Thoracic aorta (tissue), 2 donors: ENCODE measurements at regions not wholly inside any gene's neighbourhood (a gene's known extent, or its start where the extent isn't known, plus 50 kb on each side); places are given as distances from the start of the nearest gene placed in this dataset.

Experiments used
- ATAC-seq: fragments of 150-250 bp; one replicate; pipeline ENCODE4 v1.8.0; 2017; ENCODE audit warnings: low read depth; ENCODE audit not compliant: insufficient number of reproducible peaks, low FRiP score
- DNase-seq: peaks from one replicate; pipeline ENCODE4 v3.0.0-alpha.2; 2020; ENCODE audit warnings: low spot score
- H3K27ac ChIP-seq, 2 donors: fragments of 200-600 bp; sonication (generic); 1 replicate in 1 of 2; 2 replicates in 1 of 2; pipeline ENCODE4 v1.5.1; 2016; ENCODE audit warnings: mild to moderate bottlenecking in 2 of 2, moderate library complexity in 2 of 2
- H3K27me3 ChIP-seq: fragments of 200-600 bp; sonication (generic); replicated peaks from 2 replicates; pipeline ENCODE4 v1.6.0; 2016; ENCODE audit warnings: mild to moderate bottlenecking; ENCODE audit not compliant: insufficient read depth
- H3K36me3 ChIP-seq: fragments of 200-600 bp; sonication (generic); one replicate; pipeline ENCODE4 v1.5.1; 2016
- H3K4me1 ChIP-seq, 2 donors: fragments of 200-600 bp; sonication (generic); 1 replicate in 1 of 2; 2 replicates in 1 of 2; pipeline versions ENCODE4 v1.5.1 to v1.6.0; 2016; ENCODE audit warnings: low read depth in 2 of 2, mild to moderate bottlenecking in 1 of 2; ENCODE audit not compliant: control insufficient read depth in 1 of 2
- H3K4me3 ChIP-seq: fragments of 200-600 bp; sonication (generic); 2 replicates; pipeline ENCODE4 v1.5.1; 2016; ENCODE audit warnings: mild to moderate bottlenecking
- H3K9me3 ChIP-seq: fragments of 200-600 bp; sonication (generic); 2 replicates; pipeline ENCODE4 v1.5.1; 2016
- CTCF ChIP-seq: fragments of 200-600 bp; sonication (generic); IDR thresholded peaks from one replicate; pipeline ENCODE4 v1.5.1; 2019; ENCODE audit warnings: antibody characterized with exemption

- H3K36me3 ChIP-seq, result no peaks in the 10 kb centered on the region
- H3K4me3 ChIP-seq, result no peak overlapping the region
- no peaks in the 10 kb centered on the region for H3K9me3 ChIP-seq
- no peaks in the 10 kb centered on the region for H3K27me3 ChIP-seq
- no peak overlapping the region for H3K27ac ChIP-seq
- no peak for DNase-seq
- no peak for ATAC-seq
- H3K4me1 ChIP-seq, result peaks cover 0 to 6% of the 10 kb centered on the region in 2 donors
- TF ChIP-seq CTCF, result no peak
Measured at GRCh38 chr11:8828046-8828445, 82.9 kb upstream of the AKIP1 start.

- no peak for DNase-seq
- Histone ChIP-seq H3K27ac (no peak overlapping the region), H3K9me3 (no peaks in the 10 kb centered on the region), H3K36me3 (no peaks in the 10 kb centered on the region), H3K4me3 (no peak overlapping the region), H3K4me1 (peaks cover 0 to 7% of the 10 kb centered on the region in 2 donors), H3K27me3 (no peaks in the 10 kb centered on the region)
- ATAC-seq, result no peak
- TF ChIP-seq CTCF, result no peak
Measured at GRCh38 chr11:8828580-8829361, 82.2 kb upstream of the AKIP1 start.

- H3K4me1 ChIP-seq, result peaks cover 0 to 7% of the 10 kb centered on the region in 2 donors
- H3K4me3 ChIP-seq, result no peak overlapping the region
- H3K27ac ChIP-seq, result no peak overlapping the region
- no peaks in the 10 kb centered on the region for H3K9me3 ChIP-seq
- ATAC-seq (no peak), DNase-seq (no peak)
- H3K27me3 ChIP-seq, result no peaks in the 10 kb centered on the region
- no peaks in the 10 kb centered on the region for H3K36me3 ChIP-seq
- TF ChIP-seq CTCF, result no peak
Measured at GRCh38 chr11:8829556-8829955, 81.4 kb upstream of the AKIP1 start.

GRCh38 chr11:8830641-8831040, 80.3 kb upstream of the AKIP1 start:
- Histone ChIP-seq H3K9me3 (no peaks in the 10 kb centered on the region), H3K27me3 (no peaks in the 10 kb centered on the region), H3K36me3 (no peaks in the 10 kb centered on the region), H3K4me3 (no peak overlapping the region), H3K27ac (no peak overlapping the region), H3K4me1 (peaks cover 0 to 7% of the 10 kb centered on the region in 2 donors)
- ATAC-seq (no peak), DNase-seq (no peak)
- no peak for TF ChIP-seq CTCF

- Histone ChIP-seq H3K4me3 (no peak overlapping the region), H3K36me3 (no peaks in the 10 kb centered on the region), H3K9me3 (no peaks in the 10 kb centered on the region), H3K4me1 (peaks cover 0 to 7% of the 10 kb centered on the region in 2 donors), H3K27me3 (no peaks in the 10 kb centered on the region), H3K27ac (no peak overlapping the region)
- no peak for ATAC-seq
- no peak for TF ChIP-seq CTCF
- DNase-seq, result no peak
Measured at GRCh38 chr11:8831861-8832260, 79.1 kb upstream of the AKIP1 start.
